AG09319 (cell line): ENCODE measurements at regions not wholly inside any gene's neighbourhood (a gene's known extent, or its start where the extent isn't known, plus 50 kb on each side); places are given as distances from the start of the nearest gene placed in this dataset.
A peak's percentile ranks its signal among the peaks of the same experiment; 100 is the strongest.
"Not testable (repeated sequence)": the region's sequence is repeated elsewhere in the genome, so short reads cannot be mapped to it uniquely, and the experiment has no call there.

ENCODE experiments used
- DNase-seq: peaks from one replicate; pipeline ENCODE4 v3.0.0-alpha.2; 2010; ENCODE audit warnings: low read depth; ENCODE audit errors: extremely low read depth
- TF ChIP-seq, protein P1 (sequence below): IDR thresholded peaks from 2 replicates; pipeline ENCODE4 v1.5.1; 2011; ENCODE audit warnings: low read depth, mild to moderate bottlenecking, inconsistent platforms, low read length, moderate library complexity

DNA sequence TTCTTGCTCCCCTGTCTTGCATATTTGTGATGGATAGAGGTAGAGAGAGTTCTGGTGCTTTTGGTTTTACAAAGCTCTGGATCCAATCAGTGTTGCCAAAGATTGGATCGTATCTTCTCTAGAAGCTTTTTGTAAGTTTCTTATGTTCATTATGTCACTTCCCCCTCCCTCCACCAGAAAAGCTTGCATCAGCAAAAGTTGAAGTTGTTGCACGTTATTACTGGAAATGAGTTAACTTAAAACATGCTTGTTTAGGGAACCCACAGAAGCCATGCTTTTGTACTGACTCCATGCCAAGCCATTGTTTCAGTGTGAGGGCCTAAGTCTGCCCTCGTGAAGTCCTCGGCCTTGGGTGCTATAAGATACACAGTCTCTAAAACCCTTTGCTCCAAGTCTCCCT, 186.5 kb downstream of the ERCC6L2 start:
- no peak for DNase-seq
- TF ChIP-seq, protein P1, sequence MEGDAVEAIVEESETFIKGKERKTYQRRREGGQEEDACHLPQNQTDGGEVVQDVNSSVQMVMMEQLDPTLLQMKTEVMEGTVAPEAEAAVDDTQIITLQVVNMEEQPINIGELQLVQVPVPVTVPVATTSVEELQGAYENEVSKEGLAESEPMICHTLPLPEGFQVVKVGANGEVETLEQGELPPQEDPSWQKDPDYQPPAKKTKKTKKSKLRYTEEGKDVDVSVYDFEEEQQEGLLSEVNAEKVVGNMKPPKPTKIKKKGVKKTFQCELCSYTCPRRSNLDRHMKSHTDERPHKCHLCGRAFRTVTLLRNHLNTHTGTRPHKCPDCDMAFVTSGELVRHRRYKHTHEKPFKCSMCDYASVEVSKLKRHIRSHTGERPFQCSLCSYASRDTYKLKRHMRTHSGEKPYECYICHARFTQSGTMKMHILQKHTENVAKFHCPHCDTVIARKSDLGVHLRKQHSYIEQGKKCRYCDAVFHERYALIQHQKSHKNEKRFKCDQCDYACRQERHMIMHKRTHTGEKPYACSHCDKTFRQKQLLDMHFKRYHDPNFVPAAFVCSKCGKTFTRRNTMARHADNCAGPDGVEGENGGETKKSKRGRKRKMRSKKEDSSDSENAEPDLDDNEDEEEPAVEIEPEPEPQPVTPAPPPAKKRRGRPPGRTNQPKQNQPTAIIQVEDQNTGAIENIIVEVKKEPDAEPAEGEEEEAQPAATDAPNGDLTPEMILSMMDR = no peak

DNA sequence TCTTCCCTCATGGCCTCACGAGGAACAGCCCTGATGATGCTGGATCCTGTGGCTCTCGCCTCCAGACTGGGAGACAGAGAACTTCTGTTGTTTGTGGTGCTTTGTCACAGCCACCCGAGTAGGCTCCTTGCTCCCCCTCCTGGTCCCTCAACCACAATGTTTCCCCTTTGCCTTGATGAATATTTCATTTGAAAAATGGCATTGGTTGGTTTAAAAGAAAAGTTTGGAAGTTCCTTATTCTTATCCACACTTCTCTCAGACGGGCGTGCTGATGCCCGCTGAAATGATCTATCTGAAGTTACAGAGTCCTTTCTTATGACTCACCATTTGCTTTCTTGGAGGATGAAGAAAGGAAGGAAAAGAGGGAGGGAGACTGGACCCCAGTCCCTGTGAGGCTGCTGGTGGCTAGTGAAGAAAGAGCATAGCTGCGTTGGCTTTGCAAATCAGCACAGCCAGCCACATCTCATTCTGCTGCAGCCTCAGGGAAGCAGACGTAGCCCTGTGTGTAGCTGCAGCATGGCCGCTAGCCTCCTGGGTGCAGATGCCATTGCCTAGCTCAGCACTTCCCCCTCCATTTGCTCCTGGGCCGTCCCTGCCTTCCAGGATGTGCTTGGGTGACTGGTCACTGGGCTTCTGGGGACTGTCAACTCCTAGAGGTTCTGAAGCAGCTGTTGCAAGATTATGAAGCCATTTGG, 185.9 kb downstream of the ERCC6L2 start:
- TF ChIP-seq, protein P1 = peak; percentile 48
- no peak for DNase-seq

DNA sequence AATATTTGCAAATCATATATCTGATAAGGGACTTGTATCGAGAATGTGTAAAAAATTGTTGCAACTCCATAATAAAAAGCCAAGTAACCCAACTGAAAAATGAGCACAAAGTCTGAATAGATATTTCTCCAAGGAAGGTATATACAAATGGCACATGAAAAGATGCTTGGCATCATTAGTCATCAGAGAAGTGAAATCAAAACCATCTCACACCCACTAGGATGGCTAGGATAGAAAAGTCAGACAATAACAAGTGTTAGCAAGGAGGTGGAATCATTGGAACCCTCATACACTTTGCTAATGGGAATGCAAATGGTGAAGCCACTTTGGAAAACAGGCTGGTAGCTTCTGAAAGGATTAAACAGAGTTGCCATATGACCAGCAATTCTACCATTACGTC, 182.7 kb downstream of the ERCC6L2 start:
- TF ChIP-seq, protein P1 = no peak
- no peak for DNase-seq

DNA sequence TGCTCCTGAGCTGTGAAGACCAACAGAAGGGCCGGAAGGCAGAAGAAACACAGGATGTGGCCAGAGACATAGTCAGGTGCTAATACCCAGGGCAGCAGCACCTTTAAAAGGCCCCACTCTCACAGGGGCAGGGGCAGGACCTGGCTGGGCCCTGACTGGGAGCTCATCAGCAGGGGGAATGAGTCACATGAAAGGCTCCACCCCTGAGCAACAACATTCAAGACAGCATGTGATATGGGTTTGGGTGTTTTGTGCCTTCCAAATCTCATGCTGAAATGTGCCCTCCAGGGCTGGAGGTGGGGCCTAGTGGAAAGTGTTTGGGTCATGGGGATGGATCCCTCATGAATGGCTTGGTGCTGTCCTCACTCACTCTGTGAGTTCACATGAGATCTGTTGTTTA, 181.7 kb downstream of the ERCC6L2 start:
- TF ChIP-seq, protein P1 = no peak
- DNase-seq = no peak

- DNase-seq = no peak
- TF ChIP-seq, protein P1 = no peak
Observed at GRCh38 chr9:96056226-96056625, 180.7 kb downstream of the ERCC6L2 start.

DNA sequence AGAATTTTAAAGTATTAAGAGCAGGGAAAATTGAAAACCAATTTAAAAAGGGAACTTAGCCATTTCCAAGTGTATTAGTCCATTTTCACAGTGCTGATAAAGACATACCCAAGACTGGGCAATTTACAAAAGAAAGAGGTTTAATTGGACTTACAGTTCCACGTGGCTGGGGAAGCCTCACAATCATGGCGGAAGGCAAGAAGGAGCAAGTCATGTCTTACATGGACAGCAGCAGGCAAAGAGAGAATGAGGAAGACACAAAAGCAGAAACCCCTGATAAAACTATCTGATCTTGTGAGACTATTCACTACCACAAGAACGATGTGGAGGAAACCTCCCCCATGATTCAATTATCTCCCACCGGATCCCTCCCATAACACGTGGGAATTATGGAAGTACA, 178.8 kb downstream of the ERCC6L2 start:
- DNase-seq = not testable (repeated sequence)

DNA sequence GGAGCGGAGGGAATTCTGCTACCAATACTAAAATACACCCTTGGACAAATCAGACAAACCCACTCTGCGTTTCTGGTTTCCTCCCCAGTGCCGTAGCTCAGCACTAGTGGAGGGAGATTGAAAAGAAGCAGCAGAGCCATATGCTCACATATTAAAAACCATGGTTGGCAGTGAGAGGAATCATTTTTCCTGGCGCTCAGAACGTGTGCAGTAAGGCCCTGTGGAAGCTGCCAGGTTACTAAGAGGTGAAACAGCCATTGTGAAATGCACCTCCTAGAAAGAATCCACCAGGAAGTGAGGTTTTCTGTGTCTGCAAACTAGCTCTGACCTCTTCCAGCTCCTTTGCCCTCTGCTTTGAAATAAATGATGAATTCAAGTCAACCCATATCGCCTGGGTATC, 177.2 kb downstream of the ERCC6L2 start:
- DNase-seq = no peak
- TF ChIP-seq, protein P1 = no peak

- TF ChIP-seq, protein P1 = no peak
- no peak for DNase-seq
Observed at GRCh38 chr9:96051423-96051822, 175.9 kb downstream of the ERCC6L2 start.
